Breast epithelium (tissue), 3 donors: ENCODE measurements at regions not wholly inside any gene's neighbourhood (a gene's known extent, or its start where the extent isn't known, plus 50 kb on each side); places are given as distances from the start of the nearest gene placed in this dataset.

Source experiments
- POLR2A ChIP-seq: fragments of 450-650 bp; IDR thresholded peaks from one replicate; pipeline ENCODE4 v1.6.1; 2016; ENCODE audit warnings: antibody characterized with exemption, mild to moderate bottlenecking, moderate library complexity
- POLR2AphosphoS5 ChIP-seq, 3 donors: sonication (generic); formaldehyde crosslinking; IDR thresholded peaks; one replicate each; pipeline ENCODE4 v1.6.1; 2017; ENCODE audit warnings: antibody characterized with exemption in 3 of 3
- TF ChIP-seq, protein P1 (sequence below), 3 donors: fragments of 450-650 bp; IDR thresholded peaks; one replicate each; pipeline ENCODE4 v1.5.1; 2016 to 2017; ENCODE audit warnings: antibody characterized with exemption in 3 of 3, mild to moderate bottlenecking in 3 of 3, moderate library complexity in 3 of 3

- TF ChIP-seq, protein P1, sequence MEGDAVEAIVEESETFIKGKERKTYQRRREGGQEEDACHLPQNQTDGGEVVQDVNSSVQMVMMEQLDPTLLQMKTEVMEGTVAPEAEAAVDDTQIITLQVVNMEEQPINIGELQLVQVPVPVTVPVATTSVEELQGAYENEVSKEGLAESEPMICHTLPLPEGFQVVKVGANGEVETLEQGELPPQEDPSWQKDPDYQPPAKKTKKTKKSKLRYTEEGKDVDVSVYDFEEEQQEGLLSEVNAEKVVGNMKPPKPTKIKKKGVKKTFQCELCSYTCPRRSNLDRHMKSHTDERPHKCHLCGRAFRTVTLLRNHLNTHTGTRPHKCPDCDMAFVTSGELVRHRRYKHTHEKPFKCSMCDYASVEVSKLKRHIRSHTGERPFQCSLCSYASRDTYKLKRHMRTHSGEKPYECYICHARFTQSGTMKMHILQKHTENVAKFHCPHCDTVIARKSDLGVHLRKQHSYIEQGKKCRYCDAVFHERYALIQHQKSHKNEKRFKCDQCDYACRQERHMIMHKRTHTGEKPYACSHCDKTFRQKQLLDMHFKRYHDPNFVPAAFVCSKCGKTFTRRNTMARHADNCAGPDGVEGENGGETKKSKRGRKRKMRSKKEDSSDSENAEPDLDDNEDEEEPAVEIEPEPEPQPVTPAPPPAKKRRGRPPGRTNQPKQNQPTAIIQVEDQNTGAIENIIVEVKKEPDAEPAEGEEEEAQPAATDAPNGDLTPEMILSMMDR (IDR thresholded peaks at IDR 0.05), result no peak
- TF ChIP-seq POLR2AphosphoS5 (IDR thresholded peaks at IDR 0.05) (no peak), POLR2A (no peak)
These were observed 413.3 kb downstream of the MAFB start for GRCh38 chr20:40275738-40276137.
